GM10266 (cell line): ENCODE measurements at regions not wholly inside any gene's neighbourhood (a gene's known extent, or its start where the extent isn't known, plus 50 kb on each side); places are given as distances from the start of the nearest gene placed in this dataset.

Source experiments
- DNase-seq: peaks from one replicate; pipeline ENCODE4 v3.0.0; 2012; ENCODE audit errors: extremely low spot score
- CTCF ChIP-seq: IDR thresholded peaks from 2 replicates; pipeline ENCODE4 v1.5.1; 2012; ENCODE audit warnings: mild to moderate bottlenecking, low read depth; ENCODE audit not compliant: control insufficient read depth, insufficient read depth; ENCODE audit errors: missing control alignments

- DNase-seq = no peak
- TF ChIP-seq CTCF = no peak
Observed at GRCh38 chr6:144722925-144723324, 437.8 kb downstream of the UTRN start.

DNA sequence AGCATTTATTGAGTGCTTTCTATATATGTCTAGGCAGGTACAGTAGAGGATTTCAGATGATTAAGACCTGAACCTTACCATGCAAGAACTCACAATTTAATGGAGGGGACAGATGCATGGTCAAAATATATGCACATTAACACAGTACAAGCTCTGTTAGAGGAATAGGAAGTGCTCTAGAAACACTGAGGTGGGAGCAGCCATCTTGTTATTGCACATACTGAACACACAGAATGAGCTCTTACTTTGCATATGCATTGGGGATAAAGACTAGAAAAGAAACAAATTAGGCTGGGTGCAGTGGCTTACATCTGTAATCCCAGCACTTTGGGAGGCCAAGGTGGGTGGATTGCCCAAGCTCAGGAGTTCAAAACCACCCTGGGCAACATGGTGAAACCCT, 438.3 kb downstream of the UTRN start:
- no peak for TF ChIP-seq CTCF

DNA sequence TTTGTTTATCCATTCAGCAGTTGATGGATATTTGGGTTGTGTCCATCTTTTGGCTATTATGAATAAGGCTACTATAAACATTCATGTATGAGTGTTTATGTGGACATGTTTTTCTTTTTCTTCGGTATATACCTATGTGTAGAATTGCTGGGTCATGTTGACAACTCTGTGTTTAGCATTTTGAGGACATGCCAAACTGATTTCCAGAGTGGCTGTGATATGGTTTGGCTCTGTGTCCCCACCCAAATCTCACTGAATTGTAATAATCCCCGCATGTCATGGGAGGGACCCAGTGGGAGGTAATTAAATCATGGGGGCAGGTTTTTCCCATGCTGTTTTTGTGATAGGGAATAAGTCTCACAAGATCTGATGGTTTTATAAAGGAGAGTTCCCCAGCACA, 439.7 kb downstream of the UTRN start:
- no peak for DNase-seq
- no peak for TF ChIP-seq CTCF

More for the DNA sequence above, 438.3 kb downstream of the UTRN start:
- DNase-seq = no peak

DNA sequence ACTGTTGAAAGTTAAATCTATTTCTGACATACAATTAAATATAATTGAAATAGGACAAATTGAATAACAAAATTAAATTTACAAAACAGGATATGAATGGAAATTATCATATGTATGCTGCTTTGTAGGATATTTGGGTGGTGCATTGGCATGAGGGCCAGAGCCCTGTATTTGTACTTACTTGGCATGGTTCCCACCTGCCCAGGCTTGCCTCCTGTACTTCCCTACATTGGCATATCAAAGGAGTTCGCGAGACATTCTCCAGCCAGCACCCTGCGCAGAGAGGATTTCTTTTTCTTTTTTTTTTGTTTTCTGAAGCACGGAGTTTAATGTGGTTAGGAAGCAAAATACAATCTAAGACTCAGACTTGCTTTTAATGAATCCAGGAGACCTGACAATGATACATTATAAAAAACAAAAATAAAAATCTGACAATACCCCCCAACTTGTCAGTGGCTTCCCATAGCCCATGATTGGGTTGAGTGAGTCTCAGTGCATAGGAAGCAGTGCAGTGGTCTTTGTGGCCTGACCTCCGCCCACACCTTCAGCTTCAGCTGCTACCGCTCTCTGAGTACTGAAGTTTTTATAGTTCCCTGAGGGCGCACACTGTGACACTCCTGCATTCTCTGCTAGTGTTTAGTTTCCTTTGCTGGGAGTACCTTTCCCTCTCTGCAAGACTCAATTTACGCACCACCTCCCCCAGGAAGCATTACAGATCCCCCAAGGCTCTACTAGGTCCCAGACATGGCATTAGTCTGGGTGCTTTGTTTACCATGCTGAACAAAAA, 440.8 kb downstream of the UTRN start:
- peak; percentile 15 for DNase-seq
- no peak for TF ChIP-seq CTCF

- DNase-seq = no peak
- no peak for TF ChIP-seq CTCF
Observed at GRCh38 chr6:144728804-144729203, 443.7 kb downstream of the UTRN start.

- TF ChIP-seq CTCF = no peak
- DNase-seq = no peak
Observed at GRCh38 chr6:144729502-144729901, 444.4 kb downstream of the UTRN start.

GRCh38 chr6:144730088-144730645, 445.0 kb downstream of the UTRN start:
- no peak for DNase-seq
- no peak for TF ChIP-seq CTCF
